HepG2 (cell line): ENCODE measurements at regions not wholly inside any gene's neighbourhood (a gene's known extent, or its start where the extent isn't known, plus 50 kb on each side); places are given as distances from the start of the nearest gene placed in this dataset.

Experiments
- ATAC-seq: fragments of 200-7000 bp; cut with Tn5 transposase; 3 replicates; pipeline ENCODE4 v1.9.1; 2020; ENCODE audit warnings: mild to moderate bottlenecking, moderate library complexity
- BruUV-seq: library from RNA; stranded (reverse); fragments of 400-500 nt; replicated peaks from 2 replicates; lab custom pipeline; 2021; lab: Mats Ljungman, UMichigan
- CTCF ChIA-PET: fragments of 300-600 bp; formaldehyde crosslinking; extraction: SDS; loops from one replicate; lab custom pipeline; 2021; ENCODE audit warnings: low total read pairs, inconsistent platforms, low intra/inter-chr PET ratio; lab: Yijun Ruan, JAX
- POLR2A ChIA-PET: fragments of 350-600 bp; sonication (Branson Sonifier 250); formaldehyde crosslinking; loops from one replicate; lab custom pipeline; 2020; ENCODE audit warnings: antibody characterized with exemption, inconsistent platforms; lab: Yijun Ruan, JAX
- DNase-seq: peaks from one replicate; pipeline ENCODE4 v3.0.0-alpha.2; 2015; ENCODE audit warnings: low spot score
- FAIRE-seq: peaks from 3 replicates; lab custom pipeline; 2011; peaks lifted over from hg19 to GRCh38; lab: Jason Lieb, UNC
- H2AFZ ChIP-seq: one replicate; pipeline ENCODE4 v1.6.1; 2011; ENCODE audit warnings: low read length, inconsistent platforms
- H3K27ac ChIP-seq: fragments of 300-600 bp; 3 replicates; pipeline ENCODE4 v1.8.0; 2011; ENCODE audit warnings: mixed run types, mild to moderate bottlenecking, mixed read lengths, low read length, inconsistent platforms; ENCODE audit not compliant: insufficient read depth; ENCODE audit errors: extremely low read length
- H3K27me3 ChIP-seq, 2 experiments: fragments of 200-600 bp in 1 of 2; 2 replicates in 1 of 2; 3 replicates in 1 of 2; pipeline versions ENCODE4 v1.6.0 to v1.8.0; 2011; ENCODE audit warnings: low read length in 2 of 2, mild to moderate bottlenecking in 2 of 2, moderate library complexity in 2 of 2, inconsistent platforms in 1 of 2; ENCODE audit not compliant: insufficient read depth in 2 of 2, control insufficient read depth in 1 of 2
- H3K36me3 ChIP-seq, 2 experiments: fragments of 200-600 bp in 1 of 2; replicated peaks in 1 of 2; 2 replicates in 1 of 2; 3 replicates in 1 of 2; pipeline versions ENCODE4 v1.5.1 to v1.8.0; 2011; ENCODE audit warnings: low read length in 2 of 2, inconsistent platforms in 1 of 2; ENCODE audit not compliant: insufficient read depth in 2 of 2, control insufficient read depth in 1 of 2
- H3K4me1 ChIP-seq: 2 replicates; pipeline ENCODE4 v1.5.1; 2012; ENCODE audit warnings: low read length, inconsistent platforms; ENCODE audit not compliant: insufficient read depth
- H3K4me2 ChIP-seq: 2 replicates; pipeline ENCODE4 v1.6.0; 2011; ENCODE audit warnings: low read depth, low read length, inconsistent platforms
- H3K4me3 ChIP-seq, 3 experiments: fragments of 200-600 bp in 1 of 3; sonication (generic), shearing (Covaris generic) in 1 of 3; replicated peaks in 1 of 3; 2 replicates each; pipeline ENCODE4 v1.5.1; 2011 to 2016; ENCODE audit warnings: low read length in 3 of 3, inconsistent platforms in 2 of 3, low read depth in 2 of 3, mild to moderate bottlenecking in 2 of 3, control low read depth in 1 of 3, mixed read lengths in 1 of 3; ENCODE audit not compliant: insufficient read depth in 1 of 3
- H3K79me2 ChIP-seq: one replicate; pipeline ENCODE4 v1.6.1; 2011; ENCODE audit warnings: low read length, inconsistent platforms; ENCODE audit not compliant: insufficient read depth
- H3K9ac ChIP-seq: 2 replicates; pipeline ENCODE4 v1.6.0; 2011; ENCODE audit warnings: mild to moderate bottlenecking, low read depth, low read length, inconsistent platforms; ENCODE audit not compliant: insufficient read depth
- H3K9me3 ChIP-seq: 2 replicates; pipeline ENCODE4 v1.5.1; 2012; ENCODE audit warnings: mild to moderate bottlenecking, low read length
- H4K20me1 ChIP-seq: 2 replicates; pipeline ENCODE4 v1.6.0; 2011; ENCODE audit warnings: inconsistent platforms, mild to moderate bottlenecking, low read length, moderate library complexity; ENCODE audit not compliant: insufficient read depth
- BRD4 ChIP-seq: sonication (generic); formaldehyde crosslinking; IDR thresholded peaks from 2 replicates; pipeline ENCODE4 v1.4.0; 2020; ENCODE audit warnings: missing genetic modification reagents
- FOSL2 ChIP-seq: sonication (generic); formaldehyde crosslinking; IDR thresholded peaks from 2 replicates; pipeline ENCODE4 v1.4.0; 2020; ENCODE audit warnings: missing genetic modification reagents
- GLMP ChIP-seq: sonication (generic); formaldehyde crosslinking; IDR thresholded peaks from 2 replicates; pipeline ENCODE4 v1.9.0; 2021; ENCODE audit warnings: missing genetic modification reagents, mild to moderate bottlenecking, borderline replicate concordance
- HNRNPK ChIP-seq: fragments of 200-400 bp; formaldehyde crosslinking; IDR thresholded peaks from 2 replicates; pipeline ENCODE4 v1.6.1; 2018; ENCODE audit warnings: low read length, low read depth, moderate library complexity, mild to moderate bottlenecking; ENCODE audit not compliant: poor library complexity, severe bottlenecking
- ZBTB43 ChIP-seq: sonication (generic); formaldehyde crosslinking; conservative IDR thresholded peaks from 2 replicates; pipeline ENCODE4 v1.4.0; 2020; ENCODE audit warnings: missing genetic modification reagents
- WGBS: methylation state at CpG from one replicate; pipeline ENCODE4 v1.1.6; 2017; ENCODE audit warnings: low lambda C conversion rate; 5-methylcytosine and 5-hydroxymethylcytosine counted together
- in situ Hi-C: cut with HindIII; loops from 2 replicates; pipeline ENCODE4 v1.10.0; 2017; ENCODE audit warnings: low pct_unique_long_range_greater_than_20kb; ENCODE audit not compliant: extremely low pct_ligation_motif_present
- intact Hi-C: fragments of 100-400 bp; cut with micrococcal nuclease; formaldehyde crosslinking; loops from one replicate; pipeline ENCODE4 v1.10.0; 2022; ENCODE audit not compliant: unreplicated experiment
- TF ChIP-seq, protein P1 (sequence below): sonication (generic); formaldehyde crosslinking; IDR thresholded peaks from 2 replicates; pipeline ENCODE4 v1.5.0; 2020; ENCODE audit warnings: missing genetic modification reagents

GRCh38 chr2:126823951-126824350 is 74.7 kb upstream of the TEX51 start:
- H3K79me2 ChIP-seq: no peaks in the 10 kb centered on the region
- H3K27ac ChIP-seq: no peak overlapping the region
- H3K4me3 ChIP-seq: no peak overlapping the region
- no peak for ATAC-seq
- intact Hi-C loops: no loop called here
- WGBS: 11% methylated on average over 3 of the region's 3 CpGs
- CTCF ChIA-PET: no interaction called here
- no peak overlapping the region for H3K9ac ChIP-seq
- no peaks in the 10 kb centered on the region for H3K4me1 ChIP-seq
- H3K27me3 ChIP-seq: peaks cover 2 to 40% of the 10 kb centered on the region in 2 experiments; a peak in 3 of 5 replicates
- TF ChIP-seq BRD4 (CRISPR knock-in tag) (no peak), ZBTB43 (CRISPR knock-in tag) (no peak), HNRNPK (no peak)
- TF ChIP-seq, protein P1, sequence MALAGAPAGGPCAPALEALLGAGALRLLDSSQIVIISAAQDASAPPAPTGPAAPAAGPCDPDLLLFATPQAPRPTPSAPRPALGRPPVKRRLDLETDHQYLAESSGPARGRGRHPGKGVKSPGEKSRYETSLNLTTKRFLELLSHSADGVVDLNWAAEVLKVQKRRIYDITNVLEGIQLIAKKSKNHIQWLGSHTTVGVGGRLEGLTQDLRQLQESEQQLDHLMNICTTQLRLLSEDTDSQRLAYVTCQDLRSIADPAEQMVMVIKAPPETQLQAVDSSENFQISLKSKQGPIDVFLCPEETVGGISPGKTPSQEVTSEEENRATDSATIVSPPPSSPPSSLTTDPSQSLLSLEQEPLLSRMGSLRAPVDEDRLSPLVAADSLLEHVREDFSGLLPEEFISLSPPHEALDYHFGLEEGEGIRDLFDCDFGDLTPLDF (CRISPR knock-in tag): no peak
- TF ChIP-seq, all 625 proteins: peak for 0
- FAIRE-seq (no peak), DNase-seq (no peak)
- H2AFZ ChIP-seq: no peak overlapping the region
- H3K9me3 ChIP-seq: no peaks in the 10 kb centered on the region
- POLR2A ChIA-PET: no interaction called here
- no peaks in the 10 kb centered on the region for H4K20me1 ChIP-seq
- no peak overlapping the region for H3K4me2 ChIP-seq
- H3K36me3 ChIP-seq: no peaks in the 10 kb centered on the region
- in situ Hi-C loops: no loop called here
- no TSS peak for BruUV-seq

- DNase-seq (no peak), ATAC-seq (no peak), FAIRE-seq (no peak)
- Histone ChIP-seq H3K4me2 (no peak overlapping the region), H3K27me3 (peaks cover 2 to 42% of the 10 kb centered on the region in 2 experiments; a peak in 3 of 5 replicates), H3K9me3 (no peaks in the 10 kb centered on the region), H3K36me3 (no peaks in the 10 kb centered on the region), H3K4me1 (no peaks in the 10 kb centered on the region), H3K27ac (no peak overlapping the region), H3K9ac (no peak overlapping the region), H3K4me3 (no peak overlapping the region), H2AFZ (no peak overlapping the region), H3K79me2 (no peaks in the 10 kb centered on the region), H4K20me1 (no peaks in the 10 kb centered on the region)
- WGBS: 20% methylated on average over 6 of the region's 6 CpGs
- CTCF ChIA-PET: no interaction called here
- intact Hi-C loops (no loop called here), in situ Hi-C loops (no loop called here)
- POLR2A ChIA-PET: no interaction called here
- BruUV-seq: no TSS peak
- TF ChIP-seq GLMP (CRISPR knock-in tag): no peak
- TF ChIP-seq FOSL2 (CRISPR knock-in tag): 0 out of 2 replicates have a peak, but pooled peaks have one; percentile 16
Measured at GRCh38 chr2:126824663-126825062, 74.0 kb upstream of the TEX51 start.
